HG03066 (cell line): ENCODE measurements at regions not wholly inside any gene's neighbourhood (a gene's known extent, or its start where the extent isn't known, plus 50 kb on each side); places are given as distances from the start of the nearest gene placed in this dataset.
"Not testable (repeated sequence)": the region's sequence is repeated elsewhere in the genome, so short reads cannot be mapped to it uniquely, and the experiment has no call there.

Experiments
- ATAC-seq: cut with Tn5 transposase; IDR thresholded peaks from one replicate; pipeline ENCODE4 v1.9.1; 2021; ENCODE audit warnings: low read depth; ENCODE audit not compliant: unreplicated experiment

DNA sequence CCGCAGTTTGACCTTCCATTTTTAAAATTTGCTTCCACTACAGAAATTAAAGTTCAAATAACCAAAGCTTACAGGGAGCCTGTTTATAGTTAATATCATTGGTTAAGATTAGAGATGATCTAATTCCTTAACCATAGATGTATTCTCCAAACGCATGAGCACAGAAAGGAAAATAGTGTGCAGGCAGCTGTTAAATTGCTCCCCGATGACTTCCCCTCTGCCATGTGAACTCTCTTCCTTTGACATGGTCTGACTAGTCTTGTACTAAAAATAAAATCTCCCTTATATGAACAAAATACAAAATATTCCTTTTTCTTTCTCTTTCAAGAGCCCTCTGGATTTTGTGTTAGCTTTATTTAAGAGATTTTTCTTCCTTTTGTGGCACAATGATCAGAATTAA lies 507.6 kb upstream of the AMELY start:
- ATAC-seq = no peak

- no peak for ATAC-seq
These were observed 506.4 kb upstream of the AMELY start for GRCh38 chrY:7417946-7418345.

- no peak for ATAC-seq
These were observed 504.9 kb upstream of the AMELY start for GRCh38 chrY:7416406-7416805.

GRCh38 chrY:7415157-7415633 lies 503.6 kb upstream of the AMELY start:
- ATAC-seq = no peak

- ATAC-seq = no peak
These were observed 478.5 kb upstream of the AMELY start for GRCh38 chrY:7390056-7390455.

DNA sequence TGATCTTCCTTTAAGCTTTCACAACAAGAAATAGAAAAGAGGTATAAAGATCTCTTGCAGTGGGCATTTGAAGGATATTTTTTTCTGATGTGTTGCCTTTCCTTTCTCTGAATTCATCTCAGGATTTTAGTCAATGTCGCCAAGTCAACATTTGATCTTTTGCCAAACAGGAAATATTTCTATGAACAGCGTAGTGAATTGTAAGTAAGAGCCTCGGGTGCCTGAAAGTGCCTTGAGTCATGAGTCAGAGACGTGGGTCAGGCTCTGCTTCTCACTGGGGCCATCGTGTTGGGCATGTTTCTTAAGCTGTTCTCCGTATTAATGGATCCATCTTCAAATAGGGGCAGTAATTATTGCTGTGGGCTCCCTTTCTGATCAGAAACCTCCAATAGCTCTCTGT lies 471.4 kb upstream of the AMELY start:
- no peak for ATAC-seq

GRCh38 chrY:7377091-7377490 lies 465.5 kb upstream of the AMELY start:
- no peak for ATAC-seq

DNA sequence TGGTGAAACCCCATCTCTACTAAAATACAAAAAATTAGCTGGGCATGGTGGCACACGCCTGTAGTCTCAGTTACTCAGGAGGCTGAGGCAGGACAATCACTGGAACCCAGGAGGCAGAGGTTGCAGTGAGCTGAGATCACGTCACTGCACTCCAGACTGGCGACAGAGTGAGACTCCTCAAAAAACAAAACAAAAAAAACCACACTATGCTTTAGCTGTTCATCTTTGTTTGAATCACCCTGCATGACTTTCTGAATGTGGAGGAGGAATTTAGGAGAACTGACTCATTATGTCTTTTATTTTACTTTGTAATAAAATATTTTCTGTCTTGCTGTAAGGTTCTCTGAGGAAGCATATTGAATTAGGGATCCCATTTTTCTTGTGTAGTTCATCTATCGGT lies 462.9 kb upstream of the AMELY start:
- ATAC-seq = not testable (repeated sequence)

GRCh38 chrY:7371953-7372352 lies 460.4 kb upstream of the AMELY start:
- ATAC-seq = not testable (repeated sequence)

- not testable (repeated sequence) for ATAC-seq
These were observed 459.5 kb upstream of the AMELY start for GRCh38 chrY:7371026-7371425.

GRCh38 chrY:7359520-7359919 lies 448.0 kb upstream of the AMELY start:
- no peak for ATAC-seq

DNA sequence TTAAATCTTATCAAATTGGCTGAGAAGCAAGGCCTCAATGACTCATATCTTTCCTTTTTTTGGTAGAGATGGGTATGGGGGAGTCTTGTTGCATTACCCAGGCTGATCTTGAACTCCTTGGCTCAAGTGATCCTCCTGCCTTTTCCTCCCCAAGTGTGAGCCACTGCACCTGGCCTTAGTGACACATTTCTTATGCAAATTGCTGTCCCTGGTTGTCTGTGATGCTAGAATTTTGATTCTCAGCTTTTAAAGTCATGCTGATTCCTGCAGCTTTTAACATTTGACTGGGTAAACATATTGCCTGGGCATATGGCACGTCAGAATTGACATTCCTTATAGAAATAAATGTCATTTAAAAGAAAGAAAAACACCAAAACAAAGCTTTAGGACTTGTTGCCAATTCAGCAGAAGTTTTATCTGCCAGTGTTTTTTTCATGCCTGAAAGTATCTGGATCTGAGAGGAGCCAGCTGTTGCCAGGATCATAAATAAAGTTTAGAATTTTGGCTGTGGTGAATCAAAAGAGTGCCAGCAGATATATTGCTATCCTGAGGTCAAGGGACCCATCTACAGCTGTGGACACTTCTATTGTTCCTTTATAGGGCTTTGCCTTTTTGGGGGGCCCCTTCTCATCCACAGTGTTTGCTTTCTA lies 446.7 kb upstream of the AMELY start:
- no peak for ATAC-seq

GRCh38 chrY:7355891-7356290 lies 444.3 kb upstream of the AMELY start:
- not testable (repeated sequence) for ATAC-seq

GRCh38 chrY:7344661-7345060 lies 433.1 kb upstream of the AMELY start:
- ATAC-seq = no peak

DNA sequence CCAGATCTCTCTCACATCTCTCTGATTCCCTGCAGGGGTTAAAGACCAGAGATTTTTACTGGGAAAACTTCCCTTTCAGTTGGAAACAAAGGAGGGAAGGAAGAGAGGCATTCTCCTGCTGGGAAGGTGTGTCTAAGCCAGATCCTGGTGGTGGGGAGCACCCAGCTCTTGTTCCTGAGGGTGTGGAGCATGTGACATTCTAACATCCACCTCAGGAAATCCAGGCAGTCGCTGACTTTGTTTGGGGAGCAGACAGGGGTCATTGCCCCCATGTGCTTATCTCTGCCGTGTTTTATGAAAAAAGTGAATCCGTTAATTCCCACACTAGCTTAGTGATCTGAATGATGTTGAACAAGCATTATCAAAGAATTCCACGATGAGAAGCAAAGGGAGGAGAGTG lies 431.7 kb upstream of the AMELY start:
- ATAC-seq = no peak

DNA sequence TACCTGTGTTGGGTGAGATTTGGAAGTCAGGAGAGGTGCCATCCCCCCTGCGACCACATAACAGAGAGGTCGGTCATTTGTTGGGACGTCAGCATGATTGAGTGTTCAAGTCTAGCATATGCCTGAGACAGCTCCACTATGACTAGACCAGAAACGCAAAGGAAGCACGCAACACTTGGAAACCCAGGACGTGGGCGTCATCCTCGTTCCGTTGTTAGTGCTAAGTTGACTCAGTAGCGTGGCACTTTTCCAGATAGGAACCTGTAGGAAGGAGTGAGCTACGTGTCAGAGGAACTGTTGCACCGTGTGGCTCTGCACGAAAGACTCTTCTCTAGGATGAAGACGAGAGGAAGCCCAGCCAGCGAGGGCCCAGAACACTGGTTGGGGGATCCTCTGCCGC lies 431.2 kb upstream of the AMELY start:
- not testable (repeated sequence) for ATAC-seq

- ATAC-seq = no peak
These were observed 428.0 kb upstream of the AMELY start for GRCh38 chrY:7339391-7340087.

DNA sequence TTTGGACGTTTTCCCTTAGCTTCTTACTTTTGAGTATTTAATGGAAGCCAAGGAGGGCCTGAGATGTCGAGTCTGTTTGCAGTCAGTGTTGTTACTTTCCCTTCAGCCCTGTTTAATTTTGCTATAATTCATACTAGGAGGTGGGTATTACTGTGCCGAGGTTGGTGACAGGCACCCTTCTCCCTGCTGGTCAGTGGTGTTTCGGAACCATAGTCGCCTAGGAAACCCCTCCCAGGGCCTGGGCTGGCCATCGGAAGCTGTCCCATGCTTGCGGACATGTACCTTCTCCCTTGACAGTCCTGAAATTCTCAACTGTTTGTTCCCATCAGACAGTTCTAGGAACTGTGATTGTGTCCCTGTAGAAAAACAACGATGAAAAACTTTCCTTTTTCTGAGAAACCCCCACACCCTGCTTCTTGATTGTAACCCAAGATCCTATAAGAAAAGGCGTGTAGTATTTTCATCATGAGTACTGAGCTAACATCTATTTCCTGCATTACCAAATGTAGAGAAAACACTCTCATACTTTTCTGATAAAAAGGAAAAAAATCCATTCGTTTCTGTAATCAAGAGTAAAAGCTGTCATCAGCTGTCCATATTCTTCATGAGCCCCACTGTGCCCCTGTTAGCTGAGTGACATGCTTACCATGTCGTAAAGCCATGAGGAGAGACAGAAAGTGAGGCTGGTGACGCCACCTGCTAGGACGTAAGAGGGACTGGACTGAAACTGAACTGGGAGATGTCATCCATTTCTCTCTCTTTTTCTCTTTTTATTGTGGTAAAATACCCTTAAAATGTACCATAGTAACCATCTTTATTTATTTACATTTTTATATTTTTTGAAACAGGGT lies 424.7 kb upstream of the AMELY start:
- ATAC-seq = no peak

GRCh38 chrY:7334449-7334848 lies 422.9 kb upstream of the AMELY start:
- no peak for ATAC-seq

DNA sequence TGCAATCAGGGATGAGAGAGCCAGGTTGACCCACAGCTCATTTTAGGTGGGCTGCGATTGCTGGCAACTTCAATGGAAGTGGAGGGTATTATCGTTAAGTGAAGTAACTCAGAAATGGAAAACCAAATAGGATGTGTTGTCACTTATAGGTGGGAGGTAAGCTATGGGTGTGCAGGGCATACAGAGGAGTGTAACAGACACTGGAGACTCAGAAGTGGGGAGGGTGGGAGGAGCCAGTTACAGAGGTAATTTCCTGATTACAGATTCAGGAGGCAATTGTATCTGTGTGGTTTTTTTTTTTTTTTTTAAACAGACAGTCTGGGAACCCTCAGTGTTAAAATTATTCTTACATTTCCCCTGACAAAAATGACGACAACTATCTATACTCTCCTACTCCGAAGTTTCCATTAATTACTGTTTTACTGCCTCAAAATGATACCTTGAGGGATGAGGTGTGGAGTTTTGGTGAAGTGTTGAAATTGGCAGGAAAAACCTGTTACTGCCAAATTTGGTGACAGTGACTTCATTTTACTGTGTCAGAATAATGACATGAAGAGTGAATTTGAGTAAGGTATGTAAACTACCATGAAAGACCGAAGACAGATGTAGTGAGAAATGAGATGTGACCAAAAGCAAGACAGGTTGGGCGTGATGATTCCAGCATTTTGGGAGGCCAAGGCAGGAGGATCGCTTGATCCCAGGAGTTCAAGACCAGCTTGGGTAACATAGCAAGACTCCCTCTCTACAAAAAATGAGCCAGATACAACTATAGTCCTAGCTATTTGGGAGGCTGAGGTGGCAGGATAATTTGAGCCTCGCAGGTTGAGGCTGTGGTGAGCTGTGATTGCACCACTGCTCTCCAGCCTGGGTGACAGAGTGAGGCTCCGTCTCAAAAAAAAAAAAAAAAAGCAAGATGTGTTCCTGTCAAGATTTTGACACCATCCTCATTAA lies 415.0 kb upstream of the AMELY start:
- no peak for ATAC-seq
